ELR (cell line): ENCODE measurements at regions not wholly inside any gene's neighbourhood (a gene's known extent, or its start where the extent isn't known, plus 50 kb on each side); places are given as distances from the start of the nearest gene placed in this dataset.

Experiments
- DNase-seq: peaks from one replicate; pipeline ENCODE4 v3.0.0-alpha.2; 2015; ENCODE audit warnings: low read depth

DNA sequence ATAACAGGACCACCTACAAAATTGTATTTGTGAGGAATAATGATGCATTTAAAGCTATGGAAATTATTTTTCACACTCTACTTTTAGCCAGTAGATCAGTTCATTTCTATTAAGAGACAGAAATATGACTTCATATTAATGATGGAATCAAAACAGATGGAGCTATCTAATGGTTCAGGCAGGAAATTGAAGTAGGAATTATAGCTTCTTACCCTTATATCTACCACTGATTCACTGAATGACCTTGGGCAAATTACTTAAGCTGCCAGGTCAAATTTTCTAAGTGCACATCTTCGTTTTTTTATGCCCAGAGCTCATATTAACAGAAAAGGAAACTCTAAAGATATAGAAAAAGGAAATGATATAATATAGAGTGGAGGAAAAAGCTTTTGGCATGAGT lies 323.1 kb downstream of the PCDH10 start:
- no peak for DNase-seq

- no peak for DNase-seq
Measured at GRCh38 chr4:133467290-133467947, 318.3 kb downstream of the PCDH10 start.

GRCh38 chr4:133465022-133465421 lies 315.9 kb downstream of the PCDH10 start:
- no peak for DNase-seq

DNA sequence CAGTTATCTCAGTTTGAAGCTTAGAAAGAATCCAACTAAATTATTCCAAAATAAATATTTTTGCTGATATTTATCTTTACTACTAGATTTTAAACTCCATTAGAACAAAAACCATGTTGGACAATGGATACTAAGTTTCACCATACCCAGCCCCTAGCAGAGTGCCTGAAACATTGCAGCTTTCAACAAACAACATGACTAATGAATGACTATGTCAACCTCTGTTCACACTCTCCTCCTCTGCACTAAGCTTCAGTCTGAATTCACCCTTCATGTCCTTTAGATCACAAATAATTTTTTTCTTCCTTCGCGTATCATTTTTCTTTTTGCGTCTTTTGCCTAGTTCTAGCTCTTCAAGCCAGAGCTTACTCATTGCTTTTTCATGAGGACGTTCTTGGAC lies 315.2 kb downstream of the PCDH10 start:
- DNase-seq: peak; percentile 44

GRCh38 chr4:133452678-133453077 lies 303.6 kb downstream of the PCDH10 start:
- DNase-seq: peak; percentile 10

DNA sequence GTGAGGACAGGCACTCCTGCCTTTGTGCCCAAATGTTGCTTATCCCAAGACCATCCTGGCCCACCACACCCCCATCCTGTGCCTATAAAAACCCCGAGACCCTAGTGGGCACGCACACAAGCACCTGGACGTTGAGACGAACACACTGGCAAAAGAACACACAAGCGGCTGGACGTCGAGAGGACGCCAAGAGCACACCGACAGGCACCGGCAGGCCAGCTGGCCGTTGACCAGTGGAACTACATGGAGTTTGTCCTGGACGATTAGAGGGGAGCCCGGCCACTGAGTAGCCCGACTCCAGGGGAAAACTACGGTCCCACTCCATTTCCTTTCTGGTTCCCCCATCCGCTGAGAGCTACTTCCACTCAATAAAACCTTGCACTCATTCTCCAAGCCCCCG lies 301.7 kb downstream of the PCDH10 start:
- DNase-seq: no peak

DNA sequence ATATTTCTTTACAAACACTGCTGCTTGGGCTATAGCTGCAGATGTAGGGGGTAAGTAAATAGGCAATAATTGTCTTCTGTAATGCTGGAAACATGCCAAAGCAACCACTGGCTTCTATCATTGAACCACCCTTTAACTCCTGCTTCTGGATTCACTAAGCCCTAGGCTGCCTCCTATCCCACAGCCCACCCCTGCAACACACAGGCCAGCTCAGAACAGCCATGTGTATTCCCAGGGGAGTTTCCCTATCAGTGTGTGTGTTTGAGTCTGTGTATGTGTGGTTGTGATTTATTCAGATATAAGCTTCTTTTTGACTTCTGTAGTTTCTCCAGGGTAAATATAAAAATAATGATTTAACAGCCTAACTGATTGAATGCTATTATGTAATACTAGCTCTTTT lies 291.3 kb downstream of the PCDH10 start:
- DNase-seq: no peak

DNA sequence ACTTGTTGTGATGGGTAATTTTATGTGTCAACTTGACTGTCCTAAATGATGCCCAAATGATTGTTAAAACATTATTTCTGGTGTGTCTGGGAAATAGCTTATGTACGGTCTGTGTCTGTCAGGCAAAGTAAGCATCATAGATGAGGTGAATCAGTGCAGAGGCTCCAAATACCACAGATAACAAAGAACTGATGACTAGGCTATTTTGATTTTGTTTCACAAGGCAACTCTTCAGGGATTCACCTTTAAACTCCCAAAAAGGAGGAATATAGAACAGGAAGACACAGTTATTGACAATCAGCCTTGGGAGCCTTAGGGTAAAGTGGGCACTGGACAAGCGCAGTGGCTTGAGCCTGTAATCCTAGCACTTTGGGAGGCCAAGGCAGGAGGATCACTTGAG lies 290.7 kb downstream of the PCDH10 start:
- DNase-seq: no peak

GRCh38 chr4:133424605-133425004 lies 275.5 kb downstream of the PCDH10 start:
- no peak for DNase-seq

GRCh38 chr4:133403913-133404312 lies 254.8 kb downstream of the PCDH10 start:
- DNase-seq: no peak

- peak; percentile 46 for DNase-seq
Measured at GRCh38 chr4:133402616-133403015, 253.5 kb downstream of the PCDH10 start.

GRCh38 chr4:133394971-133395627 lies 246.0 kb downstream of the PCDH10 start:
- no peak for DNase-seq

DNA sequence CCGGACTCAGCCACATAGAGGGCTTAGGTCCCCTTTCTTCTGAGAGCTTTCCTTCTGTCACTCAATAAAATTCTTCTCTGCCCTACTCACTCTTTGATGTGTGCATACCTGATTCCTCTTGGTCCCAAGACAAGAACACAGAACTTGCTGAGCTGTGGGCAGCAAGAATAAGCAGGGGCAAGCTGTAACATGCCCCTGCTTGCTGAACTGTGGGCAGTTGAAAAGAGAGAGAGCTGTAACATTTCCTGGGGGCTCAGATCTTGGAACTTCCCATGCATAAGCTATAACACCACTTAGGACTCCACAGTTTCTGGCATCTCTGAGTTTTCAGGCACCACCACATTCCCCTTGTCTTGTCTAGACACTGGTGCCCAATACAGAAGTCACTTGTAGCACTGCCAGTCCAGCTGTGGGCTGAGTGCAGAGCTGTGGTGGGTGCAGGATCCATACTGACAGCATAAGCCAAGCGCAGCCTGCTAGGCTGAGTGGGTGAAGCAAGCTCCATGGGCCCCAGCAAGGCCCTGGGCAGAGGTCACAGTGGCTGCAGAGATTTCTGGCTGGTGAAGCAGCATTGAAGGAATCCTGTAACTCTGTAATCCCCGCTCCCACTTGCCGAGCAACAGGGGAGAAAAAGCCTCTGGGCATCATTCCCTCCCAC lies 241.2 kb downstream of the PCDH10 start:
- DNase-seq: no peak

DNA sequence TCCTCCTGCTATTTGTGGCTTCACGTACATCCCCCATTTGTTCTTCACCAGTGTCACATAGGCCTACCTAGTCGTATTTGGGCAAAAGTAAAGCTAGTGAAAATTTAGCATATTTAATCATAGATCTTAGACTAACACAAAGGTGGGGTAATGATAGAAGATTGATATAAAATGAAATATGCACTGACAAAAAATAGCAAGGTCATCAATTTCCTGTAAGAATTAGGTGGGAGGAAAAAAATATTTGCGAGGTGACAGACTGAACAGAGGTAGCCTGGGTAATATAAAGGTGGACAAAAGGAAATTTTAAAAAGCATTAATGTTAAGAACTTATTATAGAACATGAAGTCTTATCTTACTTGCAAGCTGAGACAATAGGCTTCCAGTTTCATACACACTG lies 239.9 kb downstream of the PCDH10 start:
- no peak for DNase-seq

- no peak for DNase-seq
Measured at GRCh38 chr4:133385161-133385954, 236.3 kb downstream of the PCDH10 start.

DNA sequence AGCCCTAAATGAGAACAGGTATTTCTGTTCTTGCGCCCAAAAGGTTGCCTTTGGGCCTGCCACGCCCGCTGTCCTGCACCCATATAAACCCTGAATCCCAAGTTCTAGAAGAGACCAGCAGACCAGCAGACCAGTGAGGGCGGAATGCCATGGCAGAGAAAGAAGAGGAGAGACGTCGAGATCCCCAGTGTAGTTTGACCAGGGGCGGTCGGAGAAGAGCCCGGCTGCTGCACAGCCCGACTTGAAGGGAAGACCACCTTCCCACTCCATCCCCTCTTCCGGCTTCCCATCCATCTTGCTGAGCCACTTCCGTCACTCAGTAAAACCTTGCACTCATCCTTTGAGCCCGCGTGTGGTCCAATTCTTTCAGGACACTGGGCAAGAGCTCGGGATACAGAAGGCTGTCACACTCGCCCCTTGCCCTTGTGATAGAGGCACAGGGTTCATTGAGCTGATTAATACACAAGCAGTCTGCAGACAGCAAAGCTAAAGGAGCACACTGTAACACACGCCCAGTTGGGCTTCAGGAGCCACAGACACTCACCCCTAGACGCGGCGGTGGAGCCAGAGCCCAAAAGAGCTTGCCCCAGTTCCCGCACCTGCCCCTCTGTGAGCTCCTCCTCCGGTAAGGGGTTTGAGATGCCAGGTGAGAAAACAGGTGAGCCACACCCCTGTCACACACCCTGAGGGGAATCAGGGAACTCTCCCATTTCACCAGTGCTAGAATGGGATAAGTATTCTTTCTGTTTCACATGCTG lies 230.8 kb downstream of the PCDH10 start:
- no peak for DNase-seq

DNA sequence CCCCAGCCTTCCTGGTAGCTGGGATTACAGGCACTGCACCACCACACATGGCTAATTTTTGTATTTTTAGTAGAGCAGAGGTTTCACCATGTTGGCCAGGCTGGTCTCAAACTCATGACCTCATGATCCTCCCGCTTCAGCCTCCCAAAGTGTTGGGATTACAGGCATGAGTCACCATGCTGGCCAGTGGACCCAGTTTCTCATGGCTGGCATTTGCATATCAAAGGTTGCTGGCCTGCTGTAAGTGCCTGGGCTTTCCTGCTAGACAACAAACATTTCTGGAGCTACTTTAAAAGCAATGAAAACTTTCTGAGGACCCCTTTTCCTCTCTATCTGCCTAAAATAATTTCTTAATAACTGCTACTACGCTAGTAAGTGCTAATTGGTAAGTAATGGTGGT lies 228.2 kb downstream of the PCDH10 start:
- DNase-seq: no peak

- no peak for DNase-seq
Measured at GRCh38 chr4:133372699-133373098, 223.6 kb downstream of the PCDH10 start.

DNA sequence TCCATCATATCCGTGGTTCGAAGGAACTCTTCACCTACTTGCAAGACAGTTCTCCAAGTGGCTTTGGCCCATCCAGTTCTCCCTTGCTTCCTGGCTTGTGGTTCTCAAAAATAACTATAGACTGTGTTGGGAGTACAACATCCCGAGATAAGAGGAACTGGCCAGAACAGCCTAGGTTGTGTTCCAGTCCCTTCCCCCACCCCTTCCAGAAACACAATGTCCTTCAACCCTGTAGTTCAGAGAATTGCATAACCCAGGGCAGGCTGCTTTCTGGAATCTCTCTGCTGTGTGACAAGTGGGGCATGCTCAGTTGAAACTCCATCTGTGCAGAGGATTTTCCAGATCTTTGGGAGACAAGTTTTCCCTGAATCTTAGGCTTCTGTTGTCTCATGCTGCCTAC lies 206.5 kb downstream of the PCDH10 start:
- no peak for DNase-seq

DNA sequence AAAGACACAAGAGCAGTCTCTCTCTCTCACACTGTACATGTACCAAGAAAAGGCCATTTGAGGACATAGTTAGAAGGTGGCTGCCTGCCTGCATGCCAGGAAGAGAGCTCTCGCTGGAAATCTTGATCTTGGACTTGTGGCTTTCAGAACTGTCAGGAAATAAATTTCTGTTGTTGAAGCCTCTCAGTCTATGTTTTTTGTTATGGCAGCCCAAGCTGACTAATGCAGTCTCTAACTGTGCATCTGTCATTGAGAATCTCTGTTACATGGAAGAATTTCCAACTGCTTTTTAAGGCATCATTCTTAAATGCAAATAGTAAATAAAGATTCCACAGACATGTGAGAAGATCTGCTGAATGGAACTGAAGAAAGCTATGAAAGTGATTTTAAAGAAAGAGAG lies 198.3 kb downstream of the PCDH10 start:
- DNase-seq: no peak

- DNase-seq: no peak
Measured at GRCh38 chr4:133324491-133324890, 175.4 kb downstream of the PCDH10 start.

DNA sequence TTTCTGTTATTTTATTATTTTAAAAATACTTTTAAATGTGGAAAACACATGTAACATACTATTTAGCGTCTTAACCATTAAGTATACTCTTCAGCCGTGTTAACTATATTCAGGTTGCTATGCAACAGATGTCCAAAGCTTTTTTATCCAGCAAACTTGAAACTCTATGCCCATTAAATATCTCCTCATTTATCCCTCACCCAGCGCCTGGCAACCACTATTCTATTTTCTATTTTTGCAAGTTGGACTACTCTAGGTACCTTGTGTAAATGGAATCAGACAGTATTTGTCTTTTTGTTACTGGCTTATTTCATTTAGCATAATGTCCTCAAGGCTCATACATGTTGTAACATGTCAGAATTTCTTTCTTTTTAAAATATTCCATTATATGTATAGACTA lies 174.6 kb downstream of the PCDH10 start:
- no peak for DNase-seq
